Suprapubic skin (tissue), 4 donors: ENCODE measurements at regions not wholly inside any gene's neighbourhood (a gene's known extent, or its start where the extent isn't known, plus 50 kb on each side); places are given as distances from the start of the nearest gene placed in this dataset.

ENCODE experiments used
- DNase-seq, 2 donors: peaks; one replicate each; pipeline ENCODE4 v3.0.0-alpha.2; 2019; ENCODE audit warnings: low spot score in 2 of 2
- H3K27ac ChIP-seq: fragments of 200-600 bp; sonication (generic); one replicate; pipeline ENCODE4 v1.5.1; 2019
- H3K27me3 ChIP-seq: fragments of 200-600 bp; sonication (generic); one replicate; pipeline ENCODE4 v1.5.1; 2019
- H3K36me3 ChIP-seq: fragments of 200-600 bp; sonication (generic); one replicate; pipeline ENCODE4 v1.5.1; 2019
- H3K4me1 ChIP-seq: fragments of 200-600 bp; sonication (generic); one replicate; pipeline ENCODE4 v1.5.1; 2019
- H3K4me3 ChIP-seq: fragments of 200-600 bp; sonication (generic); one replicate; pipeline ENCODE4 v1.5.1; 2019; ENCODE audit warnings: mild to moderate bottlenecking
- H3K9me3 ChIP-seq: fragments of 200-600 bp; sonication (generic); one replicate; pipeline ENCODE4 v1.5.1; 2019
- EP300 ChIP-seq: sonication (generic); formaldehyde crosslinking; IDR thresholded peaks from one replicate; pipeline ENCODE4 v1.6.1; 2017; ENCODE audit warnings: antibody characterized with exemption
- POLR2A ChIP-seq, 2 donors: fragments of 450-650 bp; IDR thresholded peaks; one replicate each; pipeline ENCODE4 v1.6.1; 2017; ENCODE audit warnings: antibody characterized with exemption in 2 of 2, mild to moderate bottlenecking in 2 of 2, moderate library complexity in 2 of 2
- POLR2AphosphoS5 ChIP-seq, 3 donors: sonication (generic); formaldehyde crosslinking; IDR thresholded peaks; one replicate each; pipeline ENCODE4 v1.6.1; 2017; ENCODE audit warnings: antibody characterized with exemption in 3 of 3
- WGBS: methylation state at CpG from one replicate; pipeline ENCODE4 v1.1.5; 2018; 5-methylcytosine and 5-hydroxymethylcytosine counted together
- TF ChIP-seq, protein P1 (sequence below), 2 donors: fragments of 200-600 bp in 1 of 2; fragments of 450-650 bp in 1 of 2; sonication (generic) in 1 of 2; IDR thresholded peaks; one replicate each; pipeline ENCODE4 v1.5.1; 2016 to 2019; ENCODE audit warnings: antibody characterized with exemption in 2 of 2, mild to moderate bottlenecking in 1 of 2, moderate library complexity in 1 of 2

DNA sequence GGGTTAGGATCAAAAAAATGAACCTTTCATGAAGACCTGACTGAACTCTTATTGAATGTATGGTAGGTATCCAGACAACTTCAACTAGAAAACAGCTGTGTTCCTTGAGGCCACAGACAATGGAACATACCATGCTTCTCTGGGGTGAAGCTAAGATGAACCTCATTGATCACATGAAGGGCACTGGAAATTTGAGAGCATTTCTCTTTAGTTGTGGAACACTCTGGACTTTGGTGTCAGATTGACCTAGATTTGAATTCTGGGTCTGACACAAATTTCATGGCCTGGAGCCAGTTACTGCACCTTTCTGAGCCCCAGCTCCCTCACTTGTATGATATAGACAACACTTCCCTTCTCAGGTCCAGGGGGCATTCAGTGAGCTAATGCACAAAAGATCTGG, 411.2 kb upstream of the ID2 start:
- H3K27ac ChIP-seq, result no peak overlapping the region
- H3K36me3 ChIP-seq, result no peaks in the 10 kb centered on the region
- no peak for DNase-seq
- H3K4me3 ChIP-seq, result no peak overlapping the region
- no peaks in the 10 kb centered on the region for H3K9me3 ChIP-seq
- no peaks in the 10 kb centered on the region for H3K27me3 ChIP-seq
- peaks cover 5% of the 10 kb centered on the region for H3K4me1 ChIP-seq
- TF ChIP-seq EP300 (no peak), POLR2A (IDR thresholded peaks at IDR 0.05) (no peak), POLR2AphosphoS5 (IDR thresholded peaks at IDR 0.05) (no peak)
- TF ChIP-seq, protein P1, sequence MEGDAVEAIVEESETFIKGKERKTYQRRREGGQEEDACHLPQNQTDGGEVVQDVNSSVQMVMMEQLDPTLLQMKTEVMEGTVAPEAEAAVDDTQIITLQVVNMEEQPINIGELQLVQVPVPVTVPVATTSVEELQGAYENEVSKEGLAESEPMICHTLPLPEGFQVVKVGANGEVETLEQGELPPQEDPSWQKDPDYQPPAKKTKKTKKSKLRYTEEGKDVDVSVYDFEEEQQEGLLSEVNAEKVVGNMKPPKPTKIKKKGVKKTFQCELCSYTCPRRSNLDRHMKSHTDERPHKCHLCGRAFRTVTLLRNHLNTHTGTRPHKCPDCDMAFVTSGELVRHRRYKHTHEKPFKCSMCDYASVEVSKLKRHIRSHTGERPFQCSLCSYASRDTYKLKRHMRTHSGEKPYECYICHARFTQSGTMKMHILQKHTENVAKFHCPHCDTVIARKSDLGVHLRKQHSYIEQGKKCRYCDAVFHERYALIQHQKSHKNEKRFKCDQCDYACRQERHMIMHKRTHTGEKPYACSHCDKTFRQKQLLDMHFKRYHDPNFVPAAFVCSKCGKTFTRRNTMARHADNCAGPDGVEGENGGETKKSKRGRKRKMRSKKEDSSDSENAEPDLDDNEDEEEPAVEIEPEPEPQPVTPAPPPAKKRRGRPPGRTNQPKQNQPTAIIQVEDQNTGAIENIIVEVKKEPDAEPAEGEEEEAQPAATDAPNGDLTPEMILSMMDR (IDR thresholded peaks at IDR 0.05), result no peak

DNA sequence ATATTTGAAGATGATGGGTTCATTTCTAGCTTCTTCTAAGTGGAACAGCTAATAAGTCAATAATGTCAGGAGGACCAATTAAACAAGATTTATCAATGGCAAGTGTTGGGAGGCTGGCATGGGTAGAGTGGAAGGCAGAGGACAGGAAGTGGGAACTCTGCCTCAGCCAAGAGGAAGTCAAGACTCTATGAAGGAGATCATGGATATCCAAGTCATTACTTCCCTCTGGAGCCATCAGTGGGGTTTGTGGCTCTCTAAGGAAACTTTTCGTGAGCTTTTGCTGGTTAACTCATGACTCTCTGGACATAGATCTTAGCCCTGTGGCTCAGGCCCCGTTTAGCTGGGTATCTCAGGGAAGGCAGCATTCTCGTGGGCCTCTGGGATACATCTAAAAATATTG, 410.4 kb upstream of the ID2 start:
- WGBS, result 81% methylated on average over 3 of the region's 3 CpGs
- no peak for DNase-seq
- no peak overlapping the region for H3K27ac ChIP-seq
- no peaks in the 10 kb centered on the region for H3K36me3 ChIP-seq
- TF ChIP-seq POLR2A (IDR thresholded peaks at IDR 0.05), result no peak
- TF ChIP-seq POLR2AphosphoS5 (IDR thresholded peaks at IDR 0.05), result no peak
- TF ChIP-seq EP300, result no peak
- TF ChIP-seq, protein P1 (IDR thresholded peaks at IDR 0.05), result no peak
- H3K4me1 ChIP-seq, result peaks cover 5% of the 10 kb centered on the region
- no peaks in the 10 kb centered on the region for H3K9me3 ChIP-seq
- no peak overlapping the region for H3K4me3 ChIP-seq
- H3K27me3 ChIP-seq, result no peaks in the 10 kb centered on the region

DNA sequence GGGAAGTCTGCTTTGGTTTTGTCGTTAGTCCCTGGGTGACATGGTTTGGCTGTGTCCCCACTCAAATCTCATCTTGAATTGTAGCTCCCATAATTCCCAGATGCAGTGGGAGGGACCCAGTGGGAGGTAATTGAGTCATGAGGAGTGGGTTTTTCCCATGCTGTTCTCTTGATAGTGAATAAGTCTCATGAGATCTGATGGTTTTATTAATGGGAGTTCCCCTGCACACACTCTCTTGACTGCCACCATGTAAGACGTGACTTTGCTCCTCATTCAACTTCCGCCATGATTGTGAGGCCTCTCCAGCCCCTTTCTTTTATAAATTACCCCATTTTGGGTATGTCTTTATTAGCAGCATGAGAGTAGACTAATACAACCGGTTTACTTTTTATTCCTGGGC, 405.8 kb upstream of the ID2 start:
- no peak for DNase-seq
- peaks cover 4% of the 10 kb centered on the region for H3K4me1 ChIP-seq
- H3K9me3 ChIP-seq, result no peaks in the 10 kb centered on the region
- TF ChIP-seq EP300, result no peak
- TF ChIP-seq, protein P1 (IDR thresholded peaks at IDR 0.05), result no peak
- no peak for TF ChIP-seq POLR2AphosphoS5 (IDR thresholded peaks at IDR 0.05)
- no peak for TF ChIP-seq POLR2A (IDR thresholded peaks at IDR 0.05)
- H3K27me3 ChIP-seq, result no peaks in the 10 kb centered on the region
- no peak overlapping the region for H3K27ac ChIP-seq
- H3K4me3 ChIP-seq, result no peak overlapping the region
- WGBS, result 86% methylated on average over 4 of the region's 4 CpGs
- no peaks in the 10 kb centered on the region for H3K36me3 ChIP-seq

DNA sequence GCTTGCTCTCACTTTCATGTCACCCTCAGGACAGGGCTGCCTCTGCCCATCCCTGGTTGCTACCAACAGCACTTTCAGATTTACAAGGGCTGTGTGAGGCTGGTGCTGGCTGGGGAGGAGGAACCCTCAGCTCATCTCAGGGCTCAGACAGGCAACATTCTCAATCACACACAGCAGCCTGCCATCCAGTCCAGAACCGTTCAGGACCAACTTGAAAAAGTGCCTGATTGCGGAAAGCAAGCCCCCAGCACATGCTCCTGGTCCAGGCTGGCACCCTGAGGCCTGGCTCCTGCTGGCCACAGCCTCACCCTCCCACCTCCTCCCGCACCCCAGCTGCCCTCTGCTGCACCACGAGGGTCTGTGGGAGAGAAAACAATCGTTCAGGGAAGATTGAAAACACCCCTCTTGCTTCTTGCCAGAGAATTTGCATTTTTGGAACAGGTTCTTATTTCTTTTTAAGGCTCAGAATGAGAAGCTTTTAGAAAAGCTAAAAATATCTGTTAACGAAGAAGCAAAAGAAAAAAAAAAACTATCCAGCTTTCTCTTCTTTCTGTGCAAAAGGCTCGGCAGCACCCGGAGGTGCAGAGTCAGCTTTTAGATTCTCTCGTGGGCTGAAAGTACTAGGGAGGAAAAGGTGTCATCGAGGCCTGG, 403.8 kb upstream of the ID2 start:
- H3K9me3 ChIP-seq, result no peaks in the 10 kb centered on the region
- no peak overlapping the region for H3K27ac ChIP-seq

DNA sequence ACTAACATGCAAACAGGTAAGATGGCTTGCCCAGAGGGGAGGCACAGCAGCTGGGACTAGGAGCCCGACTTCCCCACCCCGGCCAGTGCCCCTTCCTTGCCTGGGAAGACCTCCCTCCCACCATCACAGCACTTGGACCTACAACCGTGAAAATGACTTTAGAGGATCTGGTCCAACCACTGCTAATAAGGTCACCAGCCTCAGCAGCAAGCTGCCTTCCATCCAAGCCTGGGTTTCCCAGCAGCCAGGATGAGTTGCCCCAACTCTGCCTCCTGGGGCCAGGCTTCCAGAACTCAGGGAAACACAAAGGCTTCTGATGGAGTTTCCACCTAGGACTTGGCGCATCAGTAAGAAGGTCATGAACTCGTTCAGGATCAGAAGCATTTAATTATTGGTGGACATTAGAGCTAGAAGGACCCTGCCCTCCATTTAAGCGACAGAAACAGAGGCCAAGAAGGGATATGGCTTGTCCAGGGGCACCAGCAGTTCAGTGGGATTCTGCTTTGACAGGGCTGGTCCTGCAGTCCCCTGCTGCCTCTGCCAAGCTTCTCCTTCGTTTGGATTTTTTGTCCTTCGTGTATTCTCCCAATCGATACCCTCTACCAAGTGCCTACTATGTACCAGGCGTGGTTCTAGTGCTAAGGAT, 403.0 kb upstream of the ID2 start:
- 84% methylated on average over 10 of the region's 10 CpGs for WGBS
- Histone ChIP-seq H3K27ac (no peak overlapping the region), H3K4me3 (no peak overlapping the region), H3K27me3 (no peaks in the 10 kb centered on the region), H3K9me3 (no peaks in the 10 kb centered on the region), H3K4me1 (peaks cover 4% of the 10 kb centered on the region), H3K36me3 (no peaks in the 10 kb centered on the region)
- TF ChIP-seq POLR2A (IDR thresholded peaks at IDR 0.05) (no peak), POLR2AphosphoS5 (IDR thresholded peaks at IDR 0.05) (no peak), EP300 (no peak)
- TF ChIP-seq, protein P1 (IDR thresholded peaks at IDR 0.05), result no peak
- DNase-seq, result no peak

More for the DNA sequence above, 403.8 kb upstream of the ID2 start:
- WGBS, result 40% methylated on average over 10 of the region's 10 CpGs
- DNase-seq, result no peak
- Histone ChIP-seq H3K27me3 (no peaks in the 10 kb centered on the region), H3K36me3 (no peaks in the 10 kb centered on the region), H3K4me1 (peaks cover 4% of the 10 kb centered on the region), H3K4me3 (no peak overlapping the region)
- TF ChIP-seq POLR2AphosphoS5 (IDR thresholded peaks at IDR 0.05), result no peak
- TF ChIP-seq EP300, result no peak
- TF ChIP-seq, protein P1 (IDR thresholded peaks at IDR 0.05), result no peak
- TF ChIP-seq POLR2A (IDR thresholded peaks at IDR 0.05), result no peak
